Lower lobe of right lung (tissue), 2 donors: ENCODE measurements at regions not wholly inside any gene's neighbourhood (a gene's known extent, or its start where the extent isn't known, plus 50 kb on each side); places are given as distances from the start of the nearest gene placed in this dataset.

Experiments
- ATAC-seq, 2 donors: fragments of 200-7000 bp; cut with Tn5 transposase; one replicate each; pipeline ENCODE4 v1.9.1; 2020 to 2022; ENCODE audit warnings: mild to moderate bottlenecking in 2 of 2, moderate library complexity in 2 of 2
- DNase-seq: peaks from one replicate; pipeline ENCODE4 v3.0.0-alpha.2; 2020
- H3K27ac ChIP-seq: fragments of 200-600 bp; one replicate; pipeline ENCODE4 v1.8.0; 2022
- H3K27me3 ChIP-seq: fragments of 200-600 bp; one replicate; pipeline ENCODE4 v1.8.0; 2022; ENCODE audit warnings: low read depth
- H3K36me3 ChIP-seq: fragments of 200-600 bp; one replicate; pipeline ENCODE4 v1.8.0; 2022; ENCODE audit warnings: mild to moderate bottlenecking
- H3K4me1 ChIP-seq: fragments of 200-600 bp; one replicate; pipeline ENCODE4 v1.8.0; 2022
- H3K4me3 ChIP-seq: fragments of 200-600 bp; one replicate; pipeline ENCODE4 v1.8.0; 2022; ENCODE audit warnings: mild to moderate bottlenecking
- H3K9me3 ChIP-seq: fragments of 200-600 bp; one replicate; pipeline ENCODE4 v1.8.0; 2022
- CTCF ChIP-seq: fragments of 200-600 bp; IDR thresholded peaks from one replicate; pipeline ENCODE4 v1.8.0; 2022; ENCODE audit warnings: antibody characterized with exemption, mild to moderate bottlenecking
- intact Hi-C: fragments of 100-400 bp; cut with DNase I; formaldehyde crosslinking; loops from one replicate; pipeline ENCODE4 v1.11.0; 2022
- donor health status: DM: no; HTN: yes; CAD: no; lungs with severe emphysema.

- TF ChIP-seq CTCF: no peak
- intact Hi-C loops: no loop called here
- ATAC-seq (no peak), DNase-seq (no peak)
- Histone ChIP-seq H3K27me3 (no peaks in the 10 kb centered on the region), H3K4me3 (no peak overlapping the region), H3K9me3 (no peaks in the 10 kb centered on the region), H3K27ac (no peak overlapping the region), H3K4me1 (no peaks in the 10 kb centered on the region), H3K36me3 (no peaks in the 10 kb centered on the region)
These were observed 887.8 kb downstream of the TRHDE start for GRCh38 chr12:73159954-73160353.

GRCh38 chr12:73161970-73162369 lies 889.8 kb downstream of the TRHDE start:
- no peak for DNase-seq
- ATAC-seq: no peak
- Histone ChIP-seq H3K4me3 (no peak overlapping the region), H3K9me3 (no peaks in the 10 kb centered on the region), H3K27me3 (no peaks in the 10 kb centered on the region), H3K4me1 (no peaks in the 10 kb centered on the region), H3K36me3 (no peaks in the 10 kb centered on the region), H3K27ac (no peak overlapping the region)
- TF ChIP-seq CTCF: no peak
- intact Hi-C loops: no loop called here

GRCh38 chr12:73180734-73181133 lies 908.6 kb downstream of the TRHDE start:
- no peak overlapping the region for H3K27ac ChIP-seq
- no peaks in the 10 kb centered on the region for H3K27me3 ChIP-seq
- TF ChIP-seq CTCF: no peak
- no peaks in the 10 kb centered on the region for H3K4me1 ChIP-seq
- ATAC-seq (no peak), DNase-seq (no peak)
- no peak overlapping the region for H3K4me3 ChIP-seq
- intact Hi-C loops: no loop called here
- H3K36me3 ChIP-seq: no peaks in the 10 kb centered on the region
- H3K9me3 ChIP-seq: peaks cover 12% of the 10 kb centered on the region

GRCh38 chr12:73181244-73181643 lies 909.1 kb downstream of the TRHDE start:
- DNase-seq: no peak
- Histone ChIP-seq H3K36me3 (no peaks in the 10 kb centered on the region), H3K27me3 (no peaks in the 10 kb centered on the region), H3K4me3 (no peak overlapping the region), H3K27ac (no peak overlapping the region), H3K4me1 (no peaks in the 10 kb centered on the region), H3K9me3 (peaks cover 18% of the 10 kb centered on the region)
- no peak for TF ChIP-seq CTCF
- ATAC-seq: no peak
- intact Hi-C loops: no loop called here

GRCh38 chr12:73185403-73185802 lies 913.2 kb downstream of the TRHDE start:
- intact Hi-C loops: no loop called here
- H3K4me3 ChIP-seq: no peak overlapping the region
- H3K27me3 ChIP-seq: no peaks in the 10 kb centered on the region
- peaks cover 18% of the 10 kb centered on the region for H3K9me3 ChIP-seq
- H3K27ac ChIP-seq: no peak overlapping the region
- H3K4me1 ChIP-seq: no peaks in the 10 kb centered on the region
- no peaks in the 10 kb centered on the region for H3K36me3 ChIP-seq
- TF ChIP-seq CTCF: no peak
- ATAC-seq (no peak), DNase-seq (no peak)

- Histone ChIP-seq H3K36me3 (no peaks in the 10 kb centered on the region), H3K4me3 (no peak overlapping the region), H3K27ac (no peak overlapping the region), H3K4me1 (no peaks in the 10 kb centered on the region), H3K9me3 (peaks cover 18% of the 10 kb centered on the region), H3K27me3 (no peaks in the 10 kb centered on the region)
- intact Hi-C loops: no loop called here
- DNase-seq: no peak
- no peak for TF ChIP-seq CTCF
- ATAC-seq: no peak
These were observed 914.1 kb downstream of the TRHDE start for GRCh38 chr12:73186272-73186671.
